Prostate gland (tissue), 2 donors: ENCODE measurements at regions not wholly inside any gene's neighbourhood (a gene's known extent, or its start where the extent isn't known, plus 50 kb on each side); places are given as distances from the start of the nearest gene placed in this dataset.

Experiments
- DNase-seq: peaks from one replicate; pipeline ENCODE4 v3.0.0-alpha.2; 2019; ENCODE audit warnings: low spot score
- H3K27ac ChIP-seq, 2 donors: fragments of 200-600 bp; sonication (generic); 2 replicates each; pipeline ENCODE4 v1.5.1; 2017 to 2019
- H3K27me3 ChIP-seq: fragments of 200-600 bp; sonication (generic); replicated peaks from 2 replicates; pipeline ENCODE4 v1.5.1; 2019; ENCODE audit not compliant: insufficient read depth
- H3K36me3 ChIP-seq, 2 donors: fragments of 200-600 bp; sonication (generic); 1 replicate in 1 of 2; 2 replicates in 1 of 2; pipeline versions ENCODE4 v1.5.1 to v1.8.1; 2017 to 2019
- H3K4me1 ChIP-seq: fragments of 200-600 bp; sonication (generic); replicated peaks from 2 replicates; pipeline ENCODE4 v1.5.1; 2019
- H3K4me3 ChIP-seq, 2 donors: fragments of 200-600 bp; sonication (generic); 2 replicates each; pipeline ENCODE4 v1.5.1; 2017 to 2019
- H3K9me3 ChIP-seq: fragments of 200-600 bp; sonication (generic); 2 replicates; pipeline ENCODE4 v1.5.1; 2017
- POLR2A ChIP-seq: fragments of 450-650 bp; IDR thresholded peaks from one replicate; pipeline ENCODE4 v1.6.1; 2016; ENCODE audit warnings: antibody characterized with exemption, mild to moderate bottlenecking
- POLR2AphosphoS5 ChIP-seq: sonication (generic); formaldehyde crosslinking; IDR thresholded peaks from one replicate; pipeline ENCODE4 v1.6.1; 2017; ENCODE audit warnings: antibody characterized with exemption
- WGBS: methylation state at CpG from one replicate; pipeline ENCODE4 v1.1.5; 2018; 5-methylcytosine and 5-hydroxymethylcytosine counted together
- intact Hi-C: fragments of 100-400 bp; cut with DNase I; formaldehyde crosslinking; loops from one replicate; pipeline ENCODE4 v1.14.2; 2022
- TF ChIP-seq, protein P1 (sequence below), 4 experiments: fragments of 200-600 bp in 2 of 4; fragments of 450-650 bp in 2 of 4; sonication (generic) in 2 of 4; IDR thresholded peaks; 1 replicate in 3 of 4; 2 replicates in 1 of 4; pipeline ENCODE4 v1.5.1; 2016 to 2019; ENCODE audit warnings: antibody characterized with exemption in 4 of 4, mild to moderate bottlenecking in 2 of 4, moderate library complexity in 2 of 4

DNA sequence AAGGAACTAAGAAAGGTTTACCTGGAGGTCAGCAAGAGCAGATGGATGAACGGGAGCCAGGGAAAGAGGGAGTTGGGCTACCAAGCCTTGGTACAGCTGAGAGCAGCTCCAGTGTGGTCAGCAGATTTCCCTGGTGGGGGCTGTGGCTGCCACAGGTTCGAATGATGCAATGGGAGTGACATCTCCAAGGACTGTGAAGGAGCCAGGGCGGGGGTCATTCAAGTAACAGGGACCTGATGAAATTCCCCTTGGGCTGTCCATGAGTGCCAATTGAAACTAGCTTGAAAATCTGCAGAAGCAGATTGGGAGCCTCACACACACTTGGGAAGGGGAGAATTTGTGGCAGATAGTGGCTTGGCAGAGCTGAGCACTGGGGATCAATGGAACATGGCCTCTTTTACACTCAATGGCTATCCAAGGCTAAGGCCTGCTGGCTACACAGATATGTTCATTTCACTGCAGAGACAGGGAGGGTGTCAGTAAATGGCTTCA lies 247.0 kb upstream of the ECI2 start:
- 70% methylated on average over 3 of the region's 3 CpGs for WGBS
- H3K4me1 ChIP-seq = no peaks in the 10 kb centered on the region
- H3K36me3 ChIP-seq = no peaks in the 10 kb centered on the region
- intact Hi-C loops = no loop called here
- DNase-seq = no peak
- no peak overlapping the region for H3K4me3 ChIP-seq
- TF ChIP-seq, protein P1, sequence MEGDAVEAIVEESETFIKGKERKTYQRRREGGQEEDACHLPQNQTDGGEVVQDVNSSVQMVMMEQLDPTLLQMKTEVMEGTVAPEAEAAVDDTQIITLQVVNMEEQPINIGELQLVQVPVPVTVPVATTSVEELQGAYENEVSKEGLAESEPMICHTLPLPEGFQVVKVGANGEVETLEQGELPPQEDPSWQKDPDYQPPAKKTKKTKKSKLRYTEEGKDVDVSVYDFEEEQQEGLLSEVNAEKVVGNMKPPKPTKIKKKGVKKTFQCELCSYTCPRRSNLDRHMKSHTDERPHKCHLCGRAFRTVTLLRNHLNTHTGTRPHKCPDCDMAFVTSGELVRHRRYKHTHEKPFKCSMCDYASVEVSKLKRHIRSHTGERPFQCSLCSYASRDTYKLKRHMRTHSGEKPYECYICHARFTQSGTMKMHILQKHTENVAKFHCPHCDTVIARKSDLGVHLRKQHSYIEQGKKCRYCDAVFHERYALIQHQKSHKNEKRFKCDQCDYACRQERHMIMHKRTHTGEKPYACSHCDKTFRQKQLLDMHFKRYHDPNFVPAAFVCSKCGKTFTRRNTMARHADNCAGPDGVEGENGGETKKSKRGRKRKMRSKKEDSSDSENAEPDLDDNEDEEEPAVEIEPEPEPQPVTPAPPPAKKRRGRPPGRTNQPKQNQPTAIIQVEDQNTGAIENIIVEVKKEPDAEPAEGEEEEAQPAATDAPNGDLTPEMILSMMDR (IDR thresholded peaks at IDR 0.05) = no peak
- TF ChIP-seq POLR2A (no peak), POLR2AphosphoS5 (no peak)
- no peaks in the 10 kb centered on the region for H3K27me3 ChIP-seq
- H3K9me3 ChIP-seq = no peaks in the 10 kb centered on the region
- no peak overlapping the region for H3K27ac ChIP-seq

DNA sequence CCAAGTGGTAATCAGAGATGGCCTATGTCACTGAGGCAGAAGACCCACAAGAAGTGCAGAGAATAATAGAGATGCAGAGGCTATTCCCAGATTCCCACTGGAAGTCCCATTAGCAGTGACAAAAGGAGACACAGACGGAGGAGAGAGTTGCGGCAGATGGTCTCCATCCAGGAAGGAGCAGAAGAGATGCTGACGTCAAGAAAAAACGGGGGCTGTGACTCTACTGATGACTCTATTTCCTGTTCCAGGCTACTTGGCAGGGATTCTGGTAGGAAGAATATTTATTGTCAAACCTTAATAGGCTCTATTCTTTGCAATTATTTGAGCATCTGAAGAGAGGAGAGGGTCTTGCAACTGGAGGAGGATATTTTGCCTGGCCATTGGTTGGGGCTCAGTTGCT lies 246.0 kb upstream of the ECI2 start:
- Histone ChIP-seq H3K27me3 (no peaks in the 10 kb centered on the region), H3K9me3 (no peaks in the 10 kb centered on the region), H3K4me3 (no peak overlapping the region), H3K4me1 (no peaks in the 10 kb centered on the region), H3K27ac (no peak overlapping the region), H3K36me3 (no peaks in the 10 kb centered on the region)
- intact Hi-C loops = no loop called here
- TF ChIP-seq POLR2AphosphoS5 = no peak
- TF ChIP-seq, protein P1 (IDR thresholded peaks at IDR 0.05) = no peak
- TF ChIP-seq POLR2A = no peak
- WGBS = 58% methylated on average over 4 of the region's 4 CpGs
- no peak for DNase-seq

DNA sequence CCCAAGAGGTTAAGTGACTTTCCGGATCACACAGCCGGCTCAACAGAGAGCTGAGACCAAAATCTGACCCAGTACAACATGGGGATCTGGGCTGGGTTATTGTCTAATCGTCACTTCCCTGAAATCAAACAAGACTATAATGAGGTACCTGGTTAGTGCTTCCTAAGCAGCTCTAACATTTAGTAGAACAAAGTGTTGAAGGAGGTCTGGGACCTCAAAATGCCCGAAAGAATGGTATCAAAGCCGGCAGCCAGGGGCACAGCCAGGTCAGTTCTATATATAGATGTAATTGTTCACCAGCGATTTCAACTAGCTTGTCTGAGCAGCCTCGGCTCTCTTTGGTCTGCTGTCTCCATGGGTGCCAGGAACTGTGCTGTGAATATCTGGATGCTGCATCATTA lies 245.5 kb upstream of the ECI2 start:
- Histone ChIP-seq H3K9me3 (no peaks in the 10 kb centered on the region), H3K36me3 (no peaks in the 10 kb centered on the region), H3K4me3 (no peak overlapping the region), H3K27me3 (no peaks in the 10 kb centered on the region), H3K27ac (no peak overlapping the region), H3K4me1 (no peaks in the 10 kb centered on the region)
- TF ChIP-seq, protein P1 (IDR thresholded peaks at IDR 0.05) = no peak
- TF ChIP-seq POLR2A = no peak
- TF ChIP-seq POLR2AphosphoS5 = no peak
- 65% methylated on average over 7 of the region's 7 CpGs for WGBS
- no peak for DNase-seq
- intact Hi-C loops = no loop called here

DNA sequence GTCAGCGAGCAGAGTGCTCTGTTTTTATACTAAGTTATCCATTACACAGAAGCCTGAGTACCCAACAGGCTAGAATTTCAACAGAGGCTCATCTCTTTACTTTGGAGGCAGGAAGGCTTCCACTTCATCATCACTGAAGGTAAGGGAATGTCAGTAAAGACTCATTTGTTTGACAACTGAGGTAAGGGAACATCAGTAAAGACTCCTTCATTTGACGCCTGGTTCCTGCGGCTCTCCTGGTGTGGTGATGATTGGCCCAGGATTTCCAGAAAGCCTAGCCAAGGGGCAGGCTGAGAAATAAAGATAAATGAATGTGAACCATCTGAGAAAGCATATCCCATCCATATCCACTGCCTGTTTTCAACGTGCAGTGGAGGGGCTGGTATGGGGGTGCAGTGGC lies 244.6 kb upstream of the ECI2 start:
- Histone ChIP-seq H3K4me3 (no peak overlapping the region), H3K36me3 (no peaks in the 10 kb centered on the region), H3K4me1 (no peaks in the 10 kb centered on the region), H3K9me3 (no peaks in the 10 kb centered on the region), H3K27me3 (no peaks in the 10 kb centered on the region), H3K27ac (no peak overlapping the region)
- TF ChIP-seq, protein P1 (IDR thresholded peaks at IDR 0.05) = no peak
- TF ChIP-seq POLR2A = no peak
- no peak for TF ChIP-seq POLR2AphosphoS5
- DNase-seq = no peak
- WGBS = 77% methylated on average over 4 of the region's 4 CpGs
- intact Hi-C loops = no loop called here

- TF ChIP-seq POLR2AphosphoS5 (no peak), POLR2A (no peak)
- TF ChIP-seq, protein P1 (IDR thresholded peaks at IDR 0.05) = no peak
- H3K27me3 ChIP-seq = no peaks in the 10 kb centered on the region
- H3K27ac ChIP-seq = no peak overlapping the region
- no peaks in the 10 kb centered on the region for H3K4me1 ChIP-seq
- WGBS = 88% methylated on average over 12 of the region's 12 CpGs
- no peak overlapping the region for H3K4me3 ChIP-seq
- intact Hi-C loops = no loop called here
- no peaks in the 10 kb centered on the region for H3K36me3 ChIP-seq
- no peak for DNase-seq
- no peaks in the 10 kb centered on the region for H3K9me3 ChIP-seq
These were observed 243.1 kb upstream of the ECI2 start for GRCh38 chr6:4378319-4378996.
